GM20000 (cell line): ENCODE measurements at regions not wholly inside any gene's neighbourhood (a gene's known extent, or its start where the extent isn't known, plus 50 kb on each side); places are given as distances from the start of the nearest gene placed in this dataset.
"Not testable (repeated sequence)": the region's sequence is repeated elsewhere in the genome, so short reads cannot be mapped to it uniquely, and the experiment has no call there.

Source experiments
- DNase-seq: peaks from one replicate; pipeline ENCODE4 v3.0.0; 2012; ENCODE audit warnings: low spot score
- CTCF ChIP-seq: IDR thresholded peaks from 2 replicates; pipeline ENCODE4 v1.5.1; 2012; ENCODE audit warnings: mild to moderate bottlenecking, control low read depth; ENCODE audit errors: extremely low read depth, missing control alignments

GRCh38 chr12:63508543-63508942 lies 159.8 kb downstream of the DPY19L2 start:
- TF ChIP-seq CTCF: no peak

GRCh38 chr12:63499567-63499966 lies 168.7 kb downstream of the DPY19L2 start:
- TF ChIP-seq CTCF: no peak
- no peak for DNase-seq

More at GRCh38 chr12:63508543-63508942, 159.8 kb downstream of the DPY19L2 start:
- no peak for DNase-seq

GRCh38 chr12:63498239-63498638 lies 170.1 kb downstream of the DPY19L2 start:
- TF ChIP-seq CTCF: no peak
- no peak for DNase-seq

GRCh38 chr12:63496654-63497053 lies 171.6 kb downstream of the DPY19L2 start:
- no peak for TF ChIP-seq CTCF
- no peak for DNase-seq

GRCh38 chr12:63495974-63496373 lies 172.3 kb downstream of the DPY19L2 start:
- DNase-seq: no peak
- no peak for TF ChIP-seq CTCF

- not testable (repeated sequence) for DNase-seq
Observed at GRCh38 chr12:63493357-63493756, 174.9 kb downstream of the DPY19L2 start.

GRCh38 chr12:63480186-63480585 lies 188.1 kb downstream of the DPY19L2 start:
- TF ChIP-seq CTCF: no peak
- DNase-seq: no peak

- TF ChIP-seq CTCF: no peak
- no peak for DNase-seq
Observed at GRCh38 chr12:63470161-63470560, 198.1 kb downstream of the DPY19L2 start.
